Endothelial cell of umbilical vein (primary cell): ENCODE measurements at regions not wholly inside any gene's neighbourhood (a gene's known extent, or its start where the extent isn't known, plus 50 kb on each side); places are given as distances from the start of the nearest gene placed in this dataset.

Experiments
- CTCF ChIP-seq, 2 donors: IDR thresholded peaks; 1 replicate in 1 of 2; 2 replicates in 1 of 2; pipeline ENCODE4 v1.5.1; 2011; ENCODE audit warnings: low read length in 2 of 2, mild to moderate bottlenecking in 2 of 2, moderate library complexity in 2 of 2, control low read depth in 1 of 2, inconsistent platforms in 1 of 2, low read depth in 1 of 2; ENCODE audit not compliant: insufficient read depth in 1 of 2; ENCODE audit errors: extremely low read depth in 1 of 2
- JUN ChIP-seq: IDR thresholded peaks from 2 replicates; pipeline ENCODE4 v1.6.1; 2011; ENCODE audit warnings: borderline replicate concordance, low read depth; ENCODE audit not compliant: insufficient read length, insufficient read depth
- MAX ChIP-seq: IDR thresholded peaks from 2 replicates; pipeline ENCODE4 v1.6.1; 2011; ENCODE audit not compliant: insufficient read depth, insufficient read length
- POLR2A ChIP-seq: IDR thresholded peaks from 2 replicates; pipeline ENCODE4 v1.6.1; 2012; ENCODE audit warnings: low read depth, mild to moderate bottlenecking, control low read depth, low read length
- POLR2AphosphoS5 ChIP-seq: IDR thresholded peaks from 2 replicates; pipeline ENCODE4 v1.6.1; 2012; ENCODE audit warnings: low read depth, mild to moderate bottlenecking, control low read depth, low read length, moderate library complexity; ENCODE audit not compliant: insufficient read depth

GRCh38 chr12:28622406-28622805, 432.1 kb downstream of the CCDC91 start:
- no peak for TF ChIP-seq CTCF (IDR thresholded peaks at IDR 0.05; ENCODE audit: extremely low read depth in 1 of 2, insufficient read depth in 1 of 2, low read depth in 1 of 2, low read length in 2 of 2)
- no peak for TF ChIP-seq MAX
- TF ChIP-seq POLR2AphosphoS5, result no peak
- no peak for TF ChIP-seq JUN
- TF ChIP-seq POLR2A, result no peak
